ENCODE measurements at regions not wholly inside any gene's neighbourhood (a gene's known extent, or its start where the extent isn't known, plus 50 kb on each side); places are given as distances from the start of the nearest gene placed in this dataset.
"Not testable (repeated sequence)": the region's sequence is repeated elsewhere in the genome, so short reads cannot be mapped to it uniquely, and the experiment has no call there.

DNA sequence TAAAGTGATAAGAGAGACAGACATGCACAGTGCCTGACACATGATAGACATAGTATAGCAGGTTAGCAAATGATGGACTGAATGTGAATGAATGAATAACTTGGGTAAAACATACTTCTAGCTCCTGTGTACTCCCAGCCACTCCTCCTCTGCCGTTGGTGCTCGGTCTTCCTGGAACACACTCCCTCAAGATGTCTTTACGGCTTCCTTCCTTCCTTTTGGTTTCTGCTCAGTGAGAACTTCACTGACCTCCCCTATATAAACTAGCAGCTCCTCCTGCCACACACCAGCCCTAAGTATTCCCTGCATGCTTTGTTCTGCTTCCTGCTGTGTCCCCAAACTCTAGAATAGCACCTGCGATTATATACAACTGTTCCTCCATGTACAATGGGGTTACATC lies 50.2 kb downstream of the RAD54L2 start:
- ATAC-seq (no peak), DNase-seq (no peak)
- Histone ChIP-seq H3K4me1 (no peaks in the 10 kb centered on the region), H3K27ac (no peak overlapping the region), H3K9me3 (no peaks in the 10 kb centered on the region), H3K36me3 (ENCODE audit: insufficient read depth in 1 of 2, low read depth in 1 of 2) (peaks cover 7 to 29% of the 10 kb centered on the region in 2 donors), H3K27me3 (ENCODE audit: insufficient read depth in 3 of 3, low read length in 2 of 3) (no peaks in the 10 kb centered on the region), H3K4me3 (no peak overlapping the region)
- TF ChIP-seq, protein P1, sequence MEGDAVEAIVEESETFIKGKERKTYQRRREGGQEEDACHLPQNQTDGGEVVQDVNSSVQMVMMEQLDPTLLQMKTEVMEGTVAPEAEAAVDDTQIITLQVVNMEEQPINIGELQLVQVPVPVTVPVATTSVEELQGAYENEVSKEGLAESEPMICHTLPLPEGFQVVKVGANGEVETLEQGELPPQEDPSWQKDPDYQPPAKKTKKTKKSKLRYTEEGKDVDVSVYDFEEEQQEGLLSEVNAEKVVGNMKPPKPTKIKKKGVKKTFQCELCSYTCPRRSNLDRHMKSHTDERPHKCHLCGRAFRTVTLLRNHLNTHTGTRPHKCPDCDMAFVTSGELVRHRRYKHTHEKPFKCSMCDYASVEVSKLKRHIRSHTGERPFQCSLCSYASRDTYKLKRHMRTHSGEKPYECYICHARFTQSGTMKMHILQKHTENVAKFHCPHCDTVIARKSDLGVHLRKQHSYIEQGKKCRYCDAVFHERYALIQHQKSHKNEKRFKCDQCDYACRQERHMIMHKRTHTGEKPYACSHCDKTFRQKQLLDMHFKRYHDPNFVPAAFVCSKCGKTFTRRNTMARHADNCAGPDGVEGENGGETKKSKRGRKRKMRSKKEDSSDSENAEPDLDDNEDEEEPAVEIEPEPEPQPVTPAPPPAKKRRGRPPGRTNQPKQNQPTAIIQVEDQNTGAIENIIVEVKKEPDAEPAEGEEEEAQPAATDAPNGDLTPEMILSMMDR (IDR thresholded peaks at IDR 0.05) = no peak
- 65 to 80% (median 75%) methylated on average over 4 of the region's 4 CpGs for WGBS, 3 donors
- intact Hi-C loops (cut with DNase I) = no loop called here

DNA sequence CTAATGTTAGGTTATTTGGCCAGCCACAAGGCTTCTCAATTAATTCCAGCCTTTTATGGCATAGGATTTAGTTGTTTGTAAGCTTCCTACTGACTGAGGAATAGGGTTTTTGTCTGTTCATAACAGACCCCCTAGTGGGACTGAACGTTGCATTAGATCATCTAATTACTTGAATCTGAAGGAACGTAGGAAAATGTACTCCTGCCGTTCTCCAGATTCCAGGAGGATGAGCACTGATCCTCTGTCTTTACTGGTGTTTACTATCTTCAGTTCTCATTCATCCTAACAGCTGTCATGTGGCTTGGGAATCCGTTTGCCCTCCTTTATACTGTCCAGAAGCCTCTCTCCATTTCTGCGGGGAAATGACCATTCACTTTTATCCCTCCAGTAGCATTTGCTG lies 52.7 kb downstream of the RAD54L2 start:
- Histone ChIP-seq H3K27me3 (ENCODE audit: insufficient read depth in 3 of 3, low read length in 2 of 3) (no peaks in the 10 kb centered on the region), H3K9me3 (no peaks in the 10 kb centered on the region)
- intact Hi-C loops (cut with DNase I) = no loop called here

DNA sequence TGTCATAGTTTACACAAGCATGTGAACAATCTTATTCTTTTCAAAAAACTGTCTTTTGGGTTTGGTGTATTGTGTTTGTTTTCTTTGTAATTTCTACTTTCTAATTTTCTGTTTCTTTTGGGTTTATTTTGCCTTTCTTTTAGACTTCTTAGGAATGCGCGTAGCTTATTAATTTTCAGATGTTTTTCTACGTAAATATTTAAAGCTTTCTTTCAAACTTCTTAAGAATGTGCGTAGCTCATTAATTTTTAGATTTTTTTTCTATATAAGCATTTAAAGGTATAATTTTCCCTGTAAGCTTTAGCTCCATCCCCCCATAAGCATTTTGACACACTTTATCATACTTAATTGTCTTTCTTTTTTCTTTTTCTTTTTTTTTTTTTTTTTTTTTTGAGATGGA lies 55.2 kb downstream of the RAD54L2 start:
- Histone ChIP-seq H3K4me1 (no peaks in the 10 kb centered on the region), H3K4me3 (no peak overlapping the region), H3K27ac (no peak overlapping the region), H3K27me3 (ENCODE audit: insufficient read depth in 3 of 3, low read length in 2 of 3) (no peaks in the 10 kb centered on the region), H3K9me3 (no peaks in the 10 kb centered on the region), H3K36me3 (ENCODE audit: insufficient read depth in 1 of 2, low read depth in 1 of 2) (peaks cover 7 to 31% of the 10 kb centered on the region in 2 donors)
- no peak for ATAC-seq
- WGBS, 3 donors = 95 to 97% (median 97%) methylated on average over 4 of the region's 4 CpGs
- TF ChIP-seq, protein P1 (IDR thresholded peaks at IDR 0.05) = no peak
- intact Hi-C loops (cut with DNase I) = no loop called here
- DNase-seq = no peak

More for the DNA sequence above, 52.7 kb downstream of the RAD54L2 start:
- ATAC-seq (no peak), DNase-seq (no peak)
- Histone ChIP-seq H3K27ac (no peak overlapping the region), H3K4me3 (no peak overlapping the region), H3K4me1 (no peaks in the 10 kb centered on the region), H3K36me3 (ENCODE audit: insufficient read depth in 1 of 2, low read depth in 1 of 2) (peaks cover 7 to 39% of the 10 kb centered on the region in 2 donors)
- 71 to 73% (median 71%) methylated on average over 5 of the region's 5 CpGs for WGBS, 3 donors
- TF ChIP-seq, protein P1 (IDR thresholded peaks at IDR 0.05) = no peak

DNA sequence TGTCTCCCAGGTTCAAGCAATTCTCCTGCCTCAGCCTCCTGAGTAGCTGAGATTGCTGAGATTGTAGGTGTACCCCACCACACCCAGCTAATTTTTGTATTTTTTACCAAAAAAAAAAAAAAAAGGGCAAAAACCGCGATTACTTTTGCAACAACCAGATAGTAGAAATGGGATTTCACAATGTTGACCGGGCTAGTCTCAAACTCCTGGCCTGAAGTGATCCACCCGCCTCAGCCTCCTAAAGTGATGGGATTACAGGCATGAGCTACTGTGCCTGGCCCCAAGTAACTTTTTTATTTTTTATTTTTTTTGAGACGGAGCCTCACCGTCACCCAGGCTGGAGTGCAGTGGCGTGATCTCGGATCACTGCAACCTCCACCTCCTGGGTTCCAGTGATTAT lies 61.1 kb downstream of the RAD54L2 start:
- ATAC-seq; H3K4me1 ChIP-seq; intact Hi-C loops (cut with DNase I); H3K27ac ChIP-seq; H3K4me3 ChIP-seq; H3K9me3 ChIP-seq; DNase-seq; H3K27me3 ChIP-seq (ENCODE audit: insufficient read depth in 3 of 3, low read length in 2 of 3): not testable (repeated sequence)
- WGBS, 3 donors = 95 to 98% (median 97%) methylated on average over 8 of the region's 8 CpGs
- H3K36me3 ChIP-seq (ENCODE audit: insufficient read depth in 1 of 2, low read depth in 1 of 2) = peaks cover 0 to 12% of the 10 kb centered on the region in 2 donors

DNA sequence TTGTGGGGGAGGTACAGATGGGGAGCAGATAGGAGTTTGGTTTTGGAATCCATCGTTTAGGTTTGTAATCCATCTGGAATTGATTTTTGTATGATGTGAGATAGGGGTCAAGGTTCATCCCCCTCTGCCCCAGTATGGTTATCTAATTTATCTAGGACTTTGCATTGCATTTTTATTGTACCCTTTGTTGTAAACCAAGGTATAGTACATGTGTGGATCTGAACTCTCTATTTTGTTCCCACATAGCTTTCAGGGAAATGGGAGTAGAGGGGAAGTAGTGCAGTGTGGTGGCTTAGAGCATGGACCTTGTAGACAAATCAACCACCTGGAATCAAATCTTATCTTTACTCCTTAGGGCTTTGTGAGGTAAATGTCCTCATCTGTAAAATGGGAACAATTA lies 65.7 kb downstream of the RAD54L2 start:
- no peaks in the 10 kb centered on the region for H3K27me3 ChIP-seq (ENCODE audit: insufficient read depth in 3 of 3, low read length in 2 of 3)
- no peak overlapping the region for H3K4me3 ChIP-seq
- WGBS, 3 donors = 72 to 86% (median 85%) methylated on average over 1 of the region's 1 CpG
- intact Hi-C loops (cut with DNase I) = no loop called here
- TF ChIP-seq, protein P1 (IDR thresholded peaks at IDR 0.05) = no peak
- no peaks in the 10 kb centered on the region for H3K9me3 ChIP-seq
- no peak for DNase-seq
- H3K4me1 ChIP-seq = no peaks in the 10 kb centered on the region
- no peak overlapping the region for H3K27ac ChIP-seq
- ATAC-seq = no peak
- no peaks in the 10 kb centered on the region for H3K36me3 ChIP-seq (ENCODE audit: insufficient read depth in 1 of 2, low read depth in 1 of 2)
